Adrenal gland (tissue), 9 donors: ENCODE measurements at regions not wholly inside any gene's neighbourhood (a gene's known extent, or its start where the extent isn't known, plus 50 kb on each side); places are given as distances from the start of the nearest gene placed in this dataset.

ENCODE experiments used
- DNase-seq, 7 donors: peaks; one replicate each; pipeline ENCODE4 v3.0.0-alpha.2; 2019 to 2020
- H3K27ac ChIP-seq, 5 donors: fragments of 200-600 bp; sonication (generic) in 4 of 5; 1 replicate in 3 of 5; 2 replicates in 2 of 5; pipeline versions ENCODE4 v1.5.1 to v1.8.0; 2016 to 2020; ENCODE audit warnings: mild to moderate bottlenecking in 1 of 5
- H3K27me3 ChIP-seq: fragments of 200-600 bp; 2 replicates; pipeline ENCODE4 v1.8.0; 2021
- H3K36me3 ChIP-seq, 2 donors: fragments of 200-600 bp; replicated peaks in 1 of 2; 1 replicate in 1 of 2; 2 replicates in 1 of 2; pipeline versions ENCODE4 v1.5.1 to v1.8.0; 2018 to 2022
- H3K4me1 ChIP-seq, 2 donors: fragments of 200-600 bp; replicated peaks in 1 of 2; 1 replicate in 1 of 2; 2 replicates in 1 of 2; pipeline versions ENCODE4 v1.5.1 to v1.8.0; 2018 to 2021
- H3K4me3 ChIP-seq, 4 donors: fragments of 200-600 bp; sonication (generic) in 3 of 4; one replicate each; pipeline ENCODE4 v1.5.1; 2016 to 2018
- H3K9me3 ChIP-seq, 3 donors: fragments of 200-600 bp; sonication (generic) in 1 of 3; replicated peaks in 1 of 3; 1 replicate in 2 of 3; 2 replicates in 1 of 3; pipeline versions ENCODE4 v1.5.1 to v1.8.0; 2016 to 2021
- CTCF ChIP-seq, 6 experiments: fragments of 450-650 bp in 4 of 6; fragments of 200-600 bp in 2 of 6; sonication (generic) in 1 of 6; IDR thresholded peaks; 1 replicate in 5 of 6; 2 replicates in 1 of 6; pipeline versions ENCODE4 v1.5.1 to v1.8.0; 2016 to 2021; ENCODE audit warnings: antibody characterized with exemption in 6 of 6, mild to moderate bottlenecking in 2 of 6, moderate library complexity in 1 of 6
- POLR2A ChIP-seq, 2 donors: fragments of 450-650 bp; IDR thresholded peaks; one replicate each; pipeline ENCODE4 v1.6.1; 2017; ENCODE audit warnings: antibody characterized with exemption in 2 of 2, mild to moderate bottlenecking in 2 of 2, moderate library complexity in 1 of 2
- WGBS, 4 donors: extraction: QIAGEN DNeasy Blood & Tissue Kit in 2 of 4; methylation state at CpG; one replicate each; pipeline versions ENCODE4 v1.1.5 to v1.1.7; 2013 to 2017; 5-methylcytosine and 5-hydroxymethylcytosine counted together
- intact Hi-C, 2 donors: fragments of 100-400 bp; cut with DNase I; formaldehyde crosslinking; loops; one replicate each; pipeline versions ENCODE4 v1.14.1 to v1.15.0; 2022 to 2023
- donor health status: healthy with polysubstance abuse.
- donor health status: Bipolar disorder and iron deficiency.
- donor health status: DM: yes; HTN: yes; CAD: no.
- donor health status: DM: no; HTN: no; CAD: no.
- donor health status: DM: no; HTN: no; CAD: no.

- intact Hi-C loops = no loop called here
- Histone ChIP-seq H3K9me3 (no peaks in the 10 kb centered on the region), H3K4me3 (no peak overlapping the region), H3K4me1 (no peaks in the 10 kb centered on the region), H3K36me3 (no peaks in the 10 kb centered on the region), H3K27me3 (no peaks in the 10 kb centered on the region), H3K27ac (no peak overlapping the region)
- TF ChIP-seq CTCF (IDR thresholded peaks at IDR 0.05) = no peak
- TF ChIP-seq POLR2A (IDR thresholded peaks at IDR 0.05) = no peak
- 67 to 88% (median 79%) methylated on average over 1 of the region's 1 CpG for WGBS, 4 donors
- DNase-seq = no peak
Measured at GRCh38 chr9:15021146-15021545, 110.9 kb upstream of the FREM1 start.

- no peaks in the 10 kb centered on the region for H3K27me3 ChIP-seq
- WGBS, 4 donors = 90 to 97% (median 96%) methylated on average over 6 of the region's 6 CpGs
- TF ChIP-seq CTCF (IDR thresholded peaks at IDR 0.05) = no peak
- TF ChIP-seq POLR2A (IDR thresholded peaks at IDR 0.05) = no peak
- H3K36me3 ChIP-seq = no peaks in the 10 kb centered on the region
- no peak overlapping the region for H3K27ac ChIP-seq
- no peak overlapping the region for H3K4me3 ChIP-seq
- no peaks in the 10 kb centered on the region for H3K9me3 ChIP-seq
- intact Hi-C loops = no loop called here
- no peak for DNase-seq
- H3K4me1 ChIP-seq = no peaks in the 10 kb centered on the region
Measured at GRCh38 chr9:15018096-15018637, 107.9 kb upstream of the FREM1 start.

- DNase-seq = no peak
- no peak for TF ChIP-seq POLR2A (IDR thresholded peaks at IDR 0.05)
- no peak for TF ChIP-seq CTCF (IDR thresholded peaks at IDR 0.05)
- no peaks in the 10 kb centered on the region for H3K4me1 ChIP-seq
- H3K4me3 ChIP-seq = no peak overlapping the region
- no peaks in the 10 kb centered on the region for H3K36me3 ChIP-seq
- intact Hi-C loops = no loop called here
- H3K9me3 ChIP-seq = no peaks in the 10 kb centered on the region
- no peaks in the 10 kb centered on the region for H3K27me3 ChIP-seq
- H3K27ac ChIP-seq = no peak overlapping the region
Measured at GRCh38 chr9:15010581-15010980, 100.4 kb upstream of the FREM1 start.

- WGBS, 4 donors = 51 to 84% (median 55%) methylated on average over 1 of the region's 1 CpG
- Histone ChIP-seq H3K36me3 (no peaks in the 10 kb centered on the region), H3K27ac (no peak overlapping the region), H3K4me1 (no peaks in the 10 kb centered on the region), H3K27me3 (no peaks in the 10 kb centered on the region), H3K4me3 (no peak overlapping the region), H3K9me3 (no peaks in the 10 kb centered on the region)
- TF ChIP-seq CTCF (IDR thresholded peaks at IDR 0.05) (no peak), POLR2A (IDR thresholded peaks at IDR 0.05) (no peak)
- intact Hi-C loops = no loop called here
- no peak for DNase-seq
Measured at GRCh38 chr9:15007698-15008097, 97.5 kb upstream of the FREM1 start.
